Forelimb muscle (tissue), 1 donor: ENCODE measurements at regions not wholly inside any gene's neighbourhood (a gene's known extent, or its start where the extent isn't known, plus 50 kb on each side); places are given as distances from the start of the nearest gene placed in this dataset.
"Not testable (repeated sequence)": the region's sequence is repeated elsewhere in the genome, so short reads cannot be mapped to it uniquely, and the experiment has no call there.

Experiments used
- DNase-seq: peaks from one replicate; pipeline ENCODE4 v3.0.0-alpha.2; 2013; ENCODE audit warnings: low read depth

- DNase-seq: no peak
Observed at GRCh38 chr6:130715058-130715457, 112.1 kb upstream of the SMLR1 start.

- no peak for DNase-seq
Observed at GRCh38 chr6:130716466-130716865, 110.7 kb upstream of the SMLR1 start.

DNA sequence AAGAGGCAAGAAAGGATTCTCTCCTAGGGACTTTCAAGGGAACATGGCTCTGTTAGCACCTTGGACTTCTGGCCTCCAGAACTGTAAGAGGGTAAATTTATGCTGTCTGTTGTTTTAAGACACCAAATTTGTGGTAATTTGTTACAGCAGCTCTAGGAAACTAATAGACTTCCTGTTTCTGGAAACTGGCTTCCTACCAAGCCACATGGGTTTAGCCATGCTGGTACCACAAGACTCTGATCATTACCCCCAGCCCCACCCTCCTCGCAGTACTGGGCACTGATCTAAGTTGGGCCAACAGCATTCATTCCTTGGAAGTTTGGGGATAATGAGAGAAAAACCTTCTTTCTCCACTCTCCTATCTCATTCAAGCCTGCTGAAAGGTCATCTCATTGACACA is 109.5 kb upstream of the SMLR1 start:
- no peak for DNase-seq

DNA sequence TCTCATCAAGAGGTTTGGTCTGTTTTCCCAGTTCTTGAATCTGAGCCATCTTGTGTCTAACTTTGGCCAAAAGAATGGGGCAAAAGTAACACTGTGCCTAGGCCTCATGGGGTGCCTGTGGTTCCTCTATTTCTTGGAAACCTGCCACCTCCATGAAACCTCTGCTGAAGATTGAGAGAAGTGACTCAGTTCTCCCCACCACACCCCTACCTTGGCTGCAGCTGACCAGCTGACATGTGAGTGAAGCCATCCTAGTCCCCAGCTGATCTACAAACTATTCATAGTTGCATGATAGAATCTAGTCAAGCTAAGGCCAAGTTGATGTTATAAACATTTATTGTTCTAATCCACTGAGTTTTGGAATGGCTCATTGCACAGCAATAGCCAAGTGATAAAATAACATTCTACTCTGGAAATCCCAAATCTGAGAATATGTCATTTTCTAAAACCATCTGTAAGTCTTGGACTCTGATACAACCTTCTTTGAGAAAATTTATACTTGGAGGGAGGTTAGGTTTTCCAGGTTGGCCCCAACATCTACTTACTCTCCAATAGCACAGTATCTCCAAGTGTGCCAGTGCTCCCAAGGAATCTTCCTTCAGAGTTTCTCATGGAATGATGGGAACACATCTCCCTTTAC is 107.0 kb upstream of the SMLR1 start:
- DNase-seq: no peak

GRCh38 chr6:130724089-130724488 is 103.1 kb upstream of the SMLR1 start:
- DNase-seq: no peak

DNA sequence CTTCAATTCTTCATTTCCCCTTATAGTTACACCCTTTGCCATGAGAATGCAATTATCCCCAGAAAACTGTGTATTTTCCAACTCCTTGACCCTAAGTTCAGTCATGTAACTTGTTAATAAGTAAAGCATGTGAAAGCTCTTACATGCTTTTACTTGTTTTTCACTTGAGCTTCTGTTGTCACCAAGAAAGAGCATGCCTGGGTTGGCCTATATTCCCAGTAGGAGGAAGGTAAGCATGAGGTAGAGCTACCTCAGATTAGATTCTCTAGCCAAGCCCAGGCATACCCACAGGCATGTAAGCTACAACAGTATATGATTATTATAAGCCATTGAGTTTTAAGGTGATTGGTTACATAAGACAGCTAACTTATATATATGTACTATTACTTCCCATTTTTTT is 101.7 kb upstream of the SMLR1 start:
- no peak for DNase-seq

DNA sequence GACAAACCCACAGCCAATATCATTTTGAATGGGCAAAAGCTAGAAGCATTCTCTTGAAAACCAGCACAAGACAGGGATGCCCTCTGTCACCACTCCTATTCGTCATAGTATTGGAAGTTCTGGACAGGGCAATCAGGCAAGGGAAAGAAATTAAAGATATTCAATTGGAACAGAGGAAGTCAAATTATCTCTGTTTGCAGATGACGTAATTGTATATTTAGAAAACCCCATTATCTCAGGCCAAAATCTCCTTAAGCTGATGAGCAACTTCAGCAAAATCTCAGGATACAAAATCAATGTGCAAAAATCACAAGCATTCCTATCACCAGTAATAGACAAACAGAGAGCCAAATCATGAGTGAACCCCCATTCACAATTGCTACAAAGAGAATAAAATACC is 99.1 kb upstream of the SMLR1 start:
- DNase-seq: not testable (repeated sequence)

DNA sequence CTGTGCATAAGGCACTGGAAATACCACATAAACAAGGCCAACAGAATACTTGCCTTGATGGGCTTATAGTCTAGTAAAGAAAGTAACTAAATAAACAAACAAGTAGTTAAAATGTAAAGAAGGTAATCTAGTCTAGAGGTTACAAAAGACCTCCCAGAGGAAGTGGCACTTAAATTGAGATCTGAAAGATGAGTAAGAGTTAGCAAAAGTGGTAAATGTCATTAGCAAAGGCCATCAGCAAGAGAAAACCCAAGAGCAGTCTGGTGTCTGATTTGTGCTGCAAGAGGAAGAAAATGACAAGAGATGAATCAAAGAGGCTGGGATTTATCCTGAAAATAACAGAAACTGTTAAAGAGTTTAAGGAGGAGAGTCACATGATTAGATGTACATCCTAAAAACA is 96.6 kb upstream of the SMLR1 start:
- DNase-seq: no peak

- no peak for DNase-seq
Observed at GRCh38 chr6:130734161-130734560, 93.0 kb upstream of the SMLR1 start.

GRCh38 chr6:130740308-130740707 is 86.9 kb upstream of the SMLR1 start:
- DNase-seq: no peak

GRCh38 chr6:130742131-130742681 is 85.0 kb upstream of the SMLR1 start:
- DNase-seq: no peak

- no peak for DNase-seq
Observed at GRCh38 chr6:130743175-130743574, 84.0 kb upstream of the SMLR1 start.

DNA sequence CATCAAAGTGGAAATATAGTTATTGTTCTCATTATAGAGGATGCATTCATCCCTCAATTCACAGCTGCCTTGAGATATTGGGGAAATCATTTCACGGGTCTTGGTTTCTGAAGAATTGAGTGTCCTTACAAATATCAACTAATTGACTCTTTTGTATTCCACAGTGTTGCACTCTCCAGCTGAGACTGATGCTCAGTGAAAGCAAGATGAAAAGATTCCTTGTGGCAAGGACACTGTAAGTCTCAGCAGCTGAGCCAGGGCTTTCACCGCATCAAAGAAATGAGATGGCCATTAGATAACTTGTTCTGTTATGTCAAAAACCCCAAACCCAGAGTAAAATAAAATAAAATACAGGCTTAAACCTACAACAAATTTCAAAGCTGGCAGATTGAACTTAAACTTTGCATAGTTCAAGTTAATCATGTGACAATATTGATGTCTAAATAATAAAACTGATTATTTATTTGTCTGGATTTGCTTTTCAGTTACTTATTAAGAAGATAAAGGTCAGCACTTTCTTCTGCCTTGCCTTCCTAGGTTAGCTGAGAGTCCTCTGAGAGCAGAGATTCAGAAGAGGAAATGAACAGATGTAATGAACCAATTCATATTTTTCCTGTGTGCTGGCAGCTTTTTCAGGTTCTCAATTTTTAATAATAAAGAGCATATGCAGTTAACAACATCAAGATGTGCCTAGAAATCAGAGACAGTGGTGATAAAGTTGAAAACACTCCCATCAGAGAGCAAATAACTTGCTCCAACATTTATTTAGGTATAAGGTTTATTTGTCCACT is 82.4 kb upstream of the SMLR1 start:
- DNase-seq: no peak

GRCh38 chr6:130748041-130748440 is 79.2 kb upstream of the SMLR1 start:
- no peak for DNase-seq

- no peak for DNase-seq
Observed at GRCh38 chr6:130749402-130749801, 77.8 kb upstream of the SMLR1 start.

GRCh38 chr6:130752267-130752666 is 74.9 kb upstream of the SMLR1 start:
- no peak for DNase-seq

DNA sequence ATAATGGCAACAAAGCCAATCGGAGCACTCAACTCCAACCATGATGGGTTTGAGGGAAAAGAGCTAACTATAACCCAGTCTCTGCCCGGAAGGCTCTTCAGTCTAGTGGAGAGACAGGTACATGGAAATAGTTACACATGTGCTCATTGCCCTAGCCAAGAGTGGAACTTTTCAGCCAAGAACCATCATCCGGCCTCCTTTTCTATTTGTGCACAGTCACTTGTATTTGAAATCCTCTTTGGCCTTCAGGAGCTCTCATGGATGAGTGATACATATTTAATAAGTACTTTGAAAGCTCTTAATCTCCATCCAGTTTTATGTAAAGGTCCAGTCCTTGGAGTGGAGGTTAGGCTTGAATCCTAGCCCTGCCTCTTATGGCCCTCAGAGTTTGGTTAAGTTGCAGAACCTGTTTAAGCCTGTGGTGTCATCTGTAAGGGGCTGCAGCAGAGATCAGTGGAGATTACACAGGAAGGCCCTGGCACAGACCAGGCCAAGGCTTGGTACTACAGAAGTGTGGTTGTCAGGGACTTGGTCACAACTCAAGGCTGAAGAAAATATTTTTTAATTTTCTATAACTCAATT is 72.3 kb upstream of the SMLR1 start:
- no peak for DNase-seq

GRCh38 chr6:130755368-130756034 is 71.7 kb upstream of the SMLR1 start:
- DNase-seq: no peak

DNA sequence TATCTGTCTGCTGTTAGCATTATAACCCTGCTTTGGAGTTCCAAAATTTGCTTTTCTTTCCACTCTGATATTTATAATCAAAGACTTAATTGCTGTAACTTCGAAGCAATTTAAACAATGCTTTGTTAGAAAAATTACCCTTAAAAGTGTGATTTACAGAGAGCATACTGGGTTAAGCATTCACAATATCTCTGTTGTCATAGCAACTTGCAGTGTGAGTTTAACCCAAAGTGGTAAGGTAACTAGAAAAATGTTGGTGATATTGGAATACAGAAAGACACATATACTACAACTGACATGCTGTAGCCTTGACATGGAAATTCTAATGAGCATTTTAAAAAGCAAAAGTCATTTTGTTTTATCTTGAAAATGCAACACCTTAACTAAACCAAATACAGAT is 70.4 kb upstream of the SMLR1 start:
- no peak for DNase-seq

- DNase-seq: no peak
Observed at GRCh38 chr6:130758813-130759212, 68.4 kb upstream of the SMLR1 start.

GRCh38 chr6:130760006-130760405 is 67.2 kb upstream of the SMLR1 start:
- DNase-seq: no peak

- DNase-seq: no peak
Observed at GRCh38 chr6:130761286-130761685, 65.9 kb upstream of the SMLR1 start.
